K562 (cell line): ENCODE measurements at regions not wholly inside any gene's neighbourhood (a gene's known extent, or its start where the extent isn't known, plus 50 kb on each side); places are given as distances from the start of the nearest gene placed in this dataset.

Experiments
- ATAC-seq: fragments of 200-7000 bp; cut with Tn5 transposase; 3 replicates; pipeline ENCODE4 v1.9.1; 2020; ENCODE audit warnings: moderate library complexity
- BruUV-seq: library from RNA; stranded (reverse); fragments of 400-500 nt; replicated peaks from 2 replicates; lab custom pipeline; 2021; lab: Mats Ljungman, UMichigan
- CTCF ChIA-PET: fragments of 300-600 bp; formaldehyde crosslinking; extraction: SDS; loops from one replicate; lab custom pipeline; 2021; ENCODE audit warnings: low intra/inter-chr PET ratio; lab: Yijun Ruan, JAX
- POLR2A ChIA-PET: fragments of 300-600, 350-650 bp; sonication (Branson Sonifier 250); formaldehyde crosslinking; extraction: SDS; loops from one replicate; lab custom pipeline; 2021; ENCODE audit warnings: antibody characterized with exemption, inconsistent platforms; lab: Yijun Ruan, JAX
- DNase-seq, 4 experiments: peaks; one replicate each; pipeline versions ENCODE4 v3.0.0 to v3.0.0-alpha.2; 2011 to 2018; ENCODE audit warnings: low spot score in 3 of 4, mixed read lengths in 3 of 4; ENCODE audit errors: extremely low read depth in 1 of 4
- FAIRE-seq: peaks from 2 replicates; lab custom pipeline; 2011; peaks lifted over from hg19 to GRCh38; lab: Jason Lieb, UNC
- H2AFZ ChIP-seq: 2 replicates; pipeline ENCODE4 v1.6.0; 2011; ENCODE audit warnings: low read depth, low read length, control low read depth, inconsistent platforms
- H3K27ac ChIP-seq: fragments of 200-600 bp; 3 replicates; pipeline ENCODE4 v1.8.0; 2011; ENCODE audit warnings: low read depth, mild to moderate bottlenecking, control low read depth, inconsistent platforms, low read length, moderate library complexity, mixed read lengths; ENCODE audit errors: extremely low read depth
- H3K27me3 ChIP-seq, 2 experiments: fragments of 300-600 bp in 1 of 2; 2 replicates in 1 of 2; 3 replicates in 1 of 2; pipeline versions ENCODE4 v1.6.0 to v1.8.0; 2011; ENCODE audit warnings: inconsistent platforms in 2 of 2, low read length in 2 of 2, mild to moderate bottlenecking in 1 of 2, mixed read lengths in 1 of 2, moderate library complexity in 1 of 2; ENCODE audit not compliant: control insufficient read depth in 2 of 2, insufficient read depth in 2 of 2
- H3K36me3 ChIP-seq: fragments of 300-600 bp; 3 replicates; pipeline ENCODE4 v1.8.0; 2011; ENCODE audit warnings: mild to moderate bottlenecking, low read length, inconsistent platforms; ENCODE audit not compliant: control insufficient read depth, insufficient read depth
- H3K4me1 ChIP-seq, 2 experiments: fragments of 200-600 bp in 1 of 2; replicated peaks in 1 of 2; 2 replicates in 1 of 2; 3 replicates in 1 of 2; pipeline versions ENCODE4 v1.5.1 to v1.8.0; 2011; ENCODE audit warnings: inconsistent platforms in 2 of 2, low read length in 2 of 2, mild to moderate bottlenecking in 1 of 2, mixed read lengths in 1 of 2, moderate library complexity in 1 of 2; ENCODE audit not compliant: control insufficient read depth in 2 of 2, insufficient read depth in 2 of 2
- H3K4me2 ChIP-seq: 2 replicates; pipeline ENCODE4 v1.6.1; 2011; ENCODE audit warnings: low read length, control low read depth, inconsistent platforms, mixed read lengths; ENCODE audit not compliant: insufficient read depth
- H3K4me3 ChIP-seq: fragments of 200-600 bp; sonication (generic), shearing (Covaris generic); 2 replicates; pipeline ENCODE4 v1.5.1; 2016; ENCODE audit warnings: control low read depth, inconsistent platforms
- H3K79me2 ChIP-seq: fragments of 200-600 bp; 3 replicates; pipeline ENCODE4 v1.8.0; 2011; ENCODE audit warnings: low read length, inconsistent platforms; ENCODE audit not compliant: control insufficient read depth, insufficient read depth
- H3K9ac ChIP-seq, 2 experiments: 2 replicates each; pipeline versions ENCODE4 v1.6.0 to v1.6.1; 2011; ENCODE audit warnings: low read depth in 2 of 2, low read length in 2 of 2, control low read depth in 1 of 2, inconsistent platforms in 1 of 2, mild to moderate bottlenecking in 1 of 2, mixed read lengths in 1 of 2; ENCODE audit not compliant: insufficient read depth in 1 of 2
- H3K9me1 ChIP-seq: one replicate; pipeline ENCODE4 v1.6.0; 2011; ENCODE audit warnings: inconsistent platforms, mild to moderate bottlenecking, low read length, moderate library complexity; ENCODE audit not compliant: control insufficient read depth, insufficient read depth
- H3K9me3 ChIP-seq: replicated peaks from 2 replicates; pipeline ENCODE4 v1.5.1; 2011; ENCODE audit warnings: low read depth, low read length, inconsistent platforms; ENCODE audit not compliant: control insufficient read depth, insufficient read depth
- H4K20me1 ChIP-seq: replicated peaks from 2 replicates; pipeline ENCODE4 v1.6.1; 2011; ENCODE audit warnings: low read length, inconsistent platforms, mixed read lengths; ENCODE audit not compliant: control insufficient read depth, insufficient read depth
- FOXP1 ChIP-seq: sonication (generic); formaldehyde crosslinking; IDR thresholded peaks from 2 replicates; pipeline ENCODE4 v1.8.0; 2022; ENCODE audit warnings: mild to moderate bottlenecking, missing genetic modification reagents
- MAFK ChIP-seq: IDR thresholded peaks from 2 replicates; pipeline ENCODE4 v1.6.1; 2011; ENCODE audit warnings: low read length, improper control_type of control experiment
- NR2C1 ChIP-seq, 2 experiments: fragments of 450-650 bp; IDR thresholded peaks; 2 replicates each; pipeline ENCODE4 v1.6.1; 2017; ENCODE audit warnings: mild to moderate bottlenecking in 2 of 2, antibody characterized with exemption in 1 of 2, inconsistent platforms in 1 of 2, missing compliant biosample characterization in 1 of 2, missing genetic modification characterization in 1 of 2
- PHF21A ChIP-seq: fragments of 450-650 bp; IDR thresholded peaks from 2 replicates; pipeline ENCODE4 v1.6.1; 2017; ENCODE audit warnings: low read depth, borderline replicate concordance
- RBFOX2 ChIP-seq: fragments of 200-400 bp; formaldehyde crosslinking; IDR thresholded peaks from 2 replicates; pipeline ENCODE4 v1.6.1; 2017; ENCODE audit warnings: low read depth, mild to moderate bottlenecking, low read length, moderate library complexity
- XRCC4 ChIP-seq: IDR thresholded peaks from one replicate; pipeline ENCODE4 v1.6.1; 2011; ENCODE audit not compliant: insufficient read depth, insufficient read length; ENCODE audit errors: extremely low read depth
- YBX1 ChIP-seq: fragments of 450-650 bp; IDR thresholded peaks from 2 replicates; pipeline ENCODE4 v1.7.1; 2016; ENCODE audit warnings: mild to moderate bottlenecking
- ZBTB9 ChIP-seq: fragments of 450-650 bp; formaldehyde crosslinking; IDR thresholded peaks from 2 replicates; pipeline ENCODE4 v1.4.0; 2020; ENCODE audit warnings: mild to moderate bottlenecking, moderate library complexity
- ZNF140 ChIP-seq: fragments of 250-450 bp; sonication (Bioruptor Pico); IDR thresholded peaks from 2 replicates; pipeline ENCODE4 v1.8.0; 2021; ENCODE audit warnings: moderate library complexity, mild to moderate bottlenecking, inconsistent platforms
- ZNF212 ChIP-seq: fragments of 450-650 bp; formaldehyde crosslinking; IDR thresholded peaks from 2 replicates; pipeline ENCODE4 v1.4.0; 2020; ENCODE audit warnings: mild to moderate bottlenecking
- ZNF277 ChIP-seq: fragments of 250-450 bp; sonication (Bioruptor Pico); IDR thresholded peaks from 2 replicates; pipeline ENCODE4 v1.8.0; 2022; ENCODE audit warnings: inconsistent platforms, mild to moderate bottlenecking, moderate library complexity, borderline replicate concordance
- WGBS: fragments of 100-300 bp; shearing (Covaris generic); methylation state at CpG from one replicate; pipeline ENCODE4 v1.1.6; 2016; ENCODE audit warnings: low coverage, mixed read lengths; ENCODE audit not compliant: insufficient coverage; ENCODE audit errors: missing lambda C conversion rate; 5-methylcytosine and 5-hydroxymethylcytosine counted together
- in situ Hi-C: fragments of 300-500 bp; cut with MboI; formaldehyde crosslinking; loops from 4 replicates; pipeline ENCODE4 v1.15.0; 2018; ENCODE audit warnings: inconsistent platforms, mixed read lengths
- intact Hi-C: fragments of 100-400 bp; cut with micrococcal nuclease; formaldehyde crosslinking; loops from 2 replicates; pipeline ENCODE4 v1.14.2; 2022

- no peak overlapping the region for H3K27ac ChIP-seq
These were observed 101.0 kb upstream of the DISP3 start for GRCh38 chr1:11377954-11378353.

More at GRCh38 chr1:11377954-11378353, 101.0 kb upstream of the DISP3 start:
- Histone ChIP-seq H3K9me3 (no peaks in the 10 kb centered on the region), H3K9ac (no peak overlapping the region), H3K27me3 (peaks cover 37 to 75% of the 10 kb centered on the region in 2 experiments)
- TF ChIP-seq RBFOX2 (no peak), ZNF212 (no peak), ZNF277 (CRISPR knock-in tag) (no peak), NR2C1 (IDR thresholded peaks at IDR 0.05) (no peak), NR2C1 (tag; IDR thresholded peaks at IDR 0.05) (no peak), ZNF140 (CRISPR knock-in tag) (no peak), PHF21A (no peak), FOXP1 (CRISPR knock-in tag) (no peak), YBX1 (no peak), MAFK (no peak), XRCC4 (no peak), ZBTB9 (no peak)
- TF ChIP-seq, all 486 proteins: peak for 0
- ChIA-PET POLR2A (interaction anchor here (0.7 to 1.1 kb wide), 2 partner anchors 9 to 221 kb away, joined by 3 to 5 read pairs; no protein-coding TSS in a partner anchor), CTCF (no interaction called here)
- FAIRE-seq (no peak), DNase-seq (no peak), ATAC-seq (no peak)
- in situ Hi-C loops = no loop called here
- 2% methylated on average over 4 of the region's 4 CpGs for WGBS
- Histone ChIP-seq H3K79me2 (no peaks in the 10 kb centered on the region), H3K9me1 (no peaks in the 10 kb centered on the region), H3K4me3 (no peak overlapping the region), H3K4me2 (no peak overlapping the region), H3K36me3 (no peaks in the 10 kb centered on the region), H2AFZ (no peak overlapping the region), H3K4me1 (no peaks in the 10 kb centered on the region), H4K20me1 (0 out of 2 replicates have a peak, but pooled peaks cover 11% of the 10 kb centered on the region)
- no TSS peak for BruUV-seq
- intact Hi-C loops = no loop called here
